SK-N-SH treated with all-trans-retinoic acid at 6 μM for 48 hours (cell line): ENCODE measurements at regions not wholly inside any gene's neighbourhood (a gene's known extent, or its start where the extent isn't known, plus 50 kb on each side); places are given as distances from the start of the nearest gene placed in this dataset.

Experiments used
- ATAC-seq: fragments of 200-7000 bp; cut with Tn5 transposase; 3 replicates; pipeline ENCODE4 v1.9.1; 2020; ENCODE audit warnings: mild to moderate bottlenecking, moderate library complexity
- ARNTL ChIP-seq: fragments of 450-650 bp; formaldehyde crosslinking; IDR thresholded peaks from 2 replicates; pipeline ENCODE4 v1.5.0; 2020; ENCODE audit warnings: low read depth, mild to moderate bottlenecking, moderate library complexity, borderline replicate concordance
- BACH2 ChIP-seq: fragments of 250-450 bp; sonication (Bioruptor Pico); IDR thresholded peaks from 2 replicates; pipeline ENCODE4 v1.9.0; 2021; ENCODE audit warnings: mild to moderate bottlenecking, borderline replicate concordance
- CSDC2 ChIP-seq: fragments of 250-450 bp; sonication (Bioruptor Pico); IDR thresholded peaks from 2 replicates; pipeline ENCODE4 v1.5.0; 2020; ENCODE audit warnings: mild to moderate bottlenecking, moderate library complexity
- ESRRG ChIP-seq: fragments of 250-450 bp; sonication (Bioruptor Pico); IDR thresholded peaks from 2 replicates; pipeline ENCODE4 v1.6.1; 2021; ENCODE audit warnings: mild to moderate bottlenecking
- GLIS3 ChIP-seq: fragments of 250-450 bp; sonication (Bioruptor Pico); IDR thresholded peaks from 2 replicates; pipeline ENCODE4 v1.5.0; 2020; ENCODE audit warnings: mild to moderate bottlenecking, moderate library complexity
- ISL1 ChIP-seq: fragments of 250-450 bp; sonication (Bioruptor Pico); IDR thresholded peaks from 2 replicates; pipeline ENCODE4 v2.1.2; 2022; ENCODE audit warnings: mild to moderate bottlenecking, moderate library complexity
- OSR1 ChIP-seq: fragments of 250-450 bp; sonication (Bioruptor Pico); IDR thresholded peaks from 2 replicates; pipeline ENCODE4 v1.8.0; 2022; ENCODE audit warnings: moderate library complexity, mild to moderate bottlenecking, inconsistent platforms
- PPARA ChIP-seq: fragments of 250-450 bp; sonication (Bioruptor Pico); IDR thresholded peaks from 2 replicates; pipeline ENCODE4 v1.5.0; 2020; ENCODE audit warnings: mild to moderate bottlenecking, borderline replicate concordance
- RARB ChIP-seq: fragments of 250-450 bp; sonication (Bioruptor Pico); IDR thresholded peaks from 2 replicates; pipeline ENCODE4 v1.8.0; 2021; ENCODE audit warnings: mild to moderate bottlenecking, moderate library complexity
- SNAI2 ChIP-seq: fragments of 250-450 bp; sonication (Bioruptor Pico); IDR thresholded peaks from 2 replicates; pipeline ENCODE4 v1.5.0; 2020; ENCODE audit warnings: mild to moderate bottlenecking, moderate library complexity
- TOX ChIP-seq: fragments of 250-450 bp; sonication (Bioruptor Pico); IDR thresholded peaks from 2 replicates; pipeline ENCODE4 v1.8.0; 2021; ENCODE audit warnings: mild to moderate bottlenecking, moderate library complexity, borderline replicate concordance
- ZC3H10 ChIP-seq: fragments of 250-450 bp; sonication (Bioruptor Pico); IDR thresholded peaks from 2 replicates; pipeline ENCODE4 v1.5.1; 2021; ENCODE audit warnings: mild to moderate bottlenecking, moderate library complexity
- ZFP3 ChIP-seq: fragments of 250-450 bp; sonication (Bioruptor Pico); IDR thresholded peaks from 2 replicates; pipeline ENCODE4 v1.5.0; 2020; ENCODE audit warnings: mild to moderate bottlenecking, moderate library complexity
- ZNF565 ChIP-seq: fragments of 450-650 bp; formaldehyde crosslinking; conservative IDR thresholded peaks from 2 replicates; pipeline ENCODE4 v1.5.0; 2020; ENCODE audit warnings: low read depth, mild to moderate bottlenecking, moderate library complexity
- ZNF70 ChIP-seq: fragments of 450-650 bp; formaldehyde crosslinking; IDR thresholded peaks from 2 replicates; pipeline ENCODE4 v1.5.0; 2020; ENCODE audit warnings: mild to moderate bottlenecking, moderate library complexity
- ZNF8 ChIP-seq: fragments of 450-650 bp; formaldehyde crosslinking; IDR thresholded peaks from 2 replicates; pipeline ENCODE4 v1.5.0; 2020; ENCODE audit warnings: mild to moderate bottlenecking, moderate library complexity
- TF ChIP-seq, protein P1 (sequence below): fragments of 250-450 bp; sonication (Bioruptor Pico); IDR thresholded peaks from 2 replicates; pipeline ENCODE4 v1.8.0; 2020; ENCODE audit warnings: mild to moderate bottlenecking, moderate library complexity, borderline replicate concordance
- TF ChIP-seq, protein P2 (sequence below): fragments of 250-450 bp; sonication (Bioruptor Pico); IDR thresholded peaks from 2 replicates; pipeline ENCODE4 v1.5.1; 2021; ENCODE audit warnings: mild to moderate bottlenecking, moderate library complexity
- TF ChIP-seq, protein P3 (sequence below): fragments of 250-450 bp; sonication (Bioruptor Pico); IDR thresholded peaks from 2 replicates; pipeline ENCODE4 v1.8.0; 2021; ENCODE audit warnings: low read depth, mild to moderate bottlenecking, moderate library complexity, borderline replicate concordance
- TF ChIP-seq, protein P4 (sequence below): fragments of 250-450 bp; sonication (Bioruptor Pico); IDR thresholded peaks from 2 replicates; pipeline ENCODE4 v1.5.0; 2020; ENCODE audit warnings: mild to moderate bottlenecking, moderate library complexity
- TF ChIP-seq, protein P5 (sequence below): fragments of 250-450 bp; sonication (Bioruptor Pico); IDR thresholded peaks from 2 replicates; pipeline ENCODE4 v1.5.1; 2020; ENCODE audit warnings: low read depth, mild to moderate bottlenecking, moderate library complexity

DNA sequence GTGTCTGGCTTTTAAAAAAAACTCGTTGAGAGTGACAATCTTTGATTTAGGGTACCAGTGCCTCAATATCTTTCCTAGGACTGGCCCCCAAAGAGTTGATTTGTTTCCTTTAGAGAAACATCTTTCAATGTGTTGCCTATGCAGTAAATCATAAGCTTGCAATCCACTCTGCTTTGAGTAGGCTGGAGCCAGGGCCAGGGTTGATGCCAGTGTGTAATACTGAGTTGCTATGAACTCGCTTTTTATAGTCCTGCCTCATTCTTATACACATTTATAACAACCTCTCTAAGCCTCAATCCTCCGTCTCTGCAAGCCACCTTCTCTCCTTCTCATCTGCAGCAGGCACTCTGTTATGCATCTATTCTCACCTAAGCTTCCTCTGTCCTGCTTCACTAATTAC, 674.9 kb upstream of the POM121L12 start:
- no peak for TF ChIP-seq PPARA (CRISPR knock-in tag)
- TF ChIP-seq ZNF8 (CRISPR knock-in tag), result no peak
- TF ChIP-seq, protein P1, sequence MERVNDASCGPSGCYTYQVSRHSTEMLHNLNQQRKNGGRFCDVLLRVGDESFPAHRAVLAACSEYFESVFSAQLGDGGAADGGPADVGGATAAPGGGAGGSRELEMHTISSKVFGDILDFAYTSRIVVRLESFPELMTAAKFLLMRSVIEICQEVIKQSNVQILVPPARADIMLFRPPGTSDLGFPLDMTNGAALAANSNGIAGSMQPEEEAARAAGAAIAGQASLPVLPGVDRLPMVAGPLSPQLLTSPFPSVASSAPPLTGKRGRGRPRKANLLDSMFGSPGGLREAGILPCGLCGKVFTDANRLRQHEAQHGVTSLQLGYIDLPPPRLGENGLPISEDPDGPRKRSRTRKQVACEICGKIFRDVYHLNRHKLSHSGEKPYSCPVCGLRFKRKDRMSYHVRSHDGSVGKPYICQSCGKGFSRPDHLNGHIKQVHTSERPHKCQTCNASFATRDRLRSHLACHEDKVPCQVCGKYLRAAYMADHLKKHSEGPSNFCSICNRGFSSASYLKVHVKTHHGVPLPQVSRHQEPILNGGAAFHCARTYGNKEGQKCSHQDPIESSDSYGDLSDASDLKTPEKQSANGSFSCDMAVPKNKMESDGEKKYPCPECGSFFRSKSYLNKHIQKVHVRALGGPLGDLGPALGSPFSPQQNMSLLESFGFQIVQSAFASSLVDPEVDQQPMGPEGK (CRISPR knock-in tag), result no peak
- no peak for TF ChIP-seq CSDC2 (CRISPR knock-in tag)
- TF ChIP-seq, protein P2, sequence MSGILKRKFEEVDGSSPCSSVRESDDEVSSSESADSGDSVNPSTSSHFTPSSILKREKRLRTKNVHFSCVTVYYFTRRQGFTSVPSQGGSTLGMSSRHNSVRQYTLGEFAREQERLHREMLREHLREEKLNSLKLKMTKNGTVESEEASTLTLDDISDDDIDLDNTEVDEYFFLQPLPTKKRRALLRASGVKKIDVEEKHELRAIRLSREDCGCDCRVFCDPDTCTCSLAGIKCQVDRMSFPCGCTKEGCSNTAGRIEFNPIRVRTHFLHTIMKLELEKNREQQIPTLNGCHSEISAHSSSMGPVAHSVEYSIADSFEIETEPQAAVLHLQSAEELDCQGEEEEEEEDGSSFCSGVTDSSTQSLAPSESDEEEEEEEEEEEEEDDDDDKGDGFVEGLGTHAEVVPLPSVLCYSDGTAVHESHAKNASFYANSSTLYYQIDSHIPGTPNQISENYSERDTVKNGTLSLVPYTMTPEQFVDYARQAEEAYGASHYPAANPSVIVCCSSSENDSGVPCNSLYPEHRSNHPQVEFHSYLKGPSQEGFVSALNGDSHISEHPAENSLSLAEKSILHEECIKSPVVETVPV (CRISPR knock-in tag), result no peak
- TF ChIP-seq, protein P3, sequence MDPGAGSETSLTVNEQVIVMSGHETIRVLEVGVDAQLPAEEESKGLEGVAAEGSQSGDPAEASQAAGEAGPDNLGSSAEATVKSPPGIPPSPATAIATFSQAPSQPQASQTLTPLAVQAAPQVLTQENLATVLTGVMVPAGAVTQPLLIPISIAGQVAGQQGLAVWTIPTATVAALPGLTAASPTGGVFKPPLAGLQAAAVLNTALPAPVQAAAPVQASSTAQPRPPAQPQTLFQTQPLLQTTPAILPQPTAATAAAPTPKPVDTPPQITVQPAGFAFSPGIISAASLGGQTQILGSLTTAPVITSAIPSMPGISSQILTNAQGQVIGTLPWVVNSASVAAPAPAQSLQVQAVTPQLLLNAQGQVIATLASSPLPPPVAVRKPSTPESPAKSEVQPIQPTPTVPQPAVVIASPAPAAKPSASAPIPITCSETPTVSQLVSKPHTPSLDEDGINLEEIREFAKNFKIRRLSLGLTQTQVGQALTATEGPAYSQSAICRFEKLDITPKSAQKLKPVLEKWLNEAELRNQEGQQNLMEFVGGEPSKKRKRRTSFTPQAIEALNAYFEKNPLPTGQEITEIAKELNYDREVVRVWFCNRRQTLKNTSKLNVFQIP (CRISPR knock-in tag), result no peak
- TF ChIP-seq ZFP3 (CRISPR knock-in tag), result no peak
- no peak for TF ChIP-seq ESRRG (CRISPR knock-in tag)
- TF ChIP-seq, protein P4, sequence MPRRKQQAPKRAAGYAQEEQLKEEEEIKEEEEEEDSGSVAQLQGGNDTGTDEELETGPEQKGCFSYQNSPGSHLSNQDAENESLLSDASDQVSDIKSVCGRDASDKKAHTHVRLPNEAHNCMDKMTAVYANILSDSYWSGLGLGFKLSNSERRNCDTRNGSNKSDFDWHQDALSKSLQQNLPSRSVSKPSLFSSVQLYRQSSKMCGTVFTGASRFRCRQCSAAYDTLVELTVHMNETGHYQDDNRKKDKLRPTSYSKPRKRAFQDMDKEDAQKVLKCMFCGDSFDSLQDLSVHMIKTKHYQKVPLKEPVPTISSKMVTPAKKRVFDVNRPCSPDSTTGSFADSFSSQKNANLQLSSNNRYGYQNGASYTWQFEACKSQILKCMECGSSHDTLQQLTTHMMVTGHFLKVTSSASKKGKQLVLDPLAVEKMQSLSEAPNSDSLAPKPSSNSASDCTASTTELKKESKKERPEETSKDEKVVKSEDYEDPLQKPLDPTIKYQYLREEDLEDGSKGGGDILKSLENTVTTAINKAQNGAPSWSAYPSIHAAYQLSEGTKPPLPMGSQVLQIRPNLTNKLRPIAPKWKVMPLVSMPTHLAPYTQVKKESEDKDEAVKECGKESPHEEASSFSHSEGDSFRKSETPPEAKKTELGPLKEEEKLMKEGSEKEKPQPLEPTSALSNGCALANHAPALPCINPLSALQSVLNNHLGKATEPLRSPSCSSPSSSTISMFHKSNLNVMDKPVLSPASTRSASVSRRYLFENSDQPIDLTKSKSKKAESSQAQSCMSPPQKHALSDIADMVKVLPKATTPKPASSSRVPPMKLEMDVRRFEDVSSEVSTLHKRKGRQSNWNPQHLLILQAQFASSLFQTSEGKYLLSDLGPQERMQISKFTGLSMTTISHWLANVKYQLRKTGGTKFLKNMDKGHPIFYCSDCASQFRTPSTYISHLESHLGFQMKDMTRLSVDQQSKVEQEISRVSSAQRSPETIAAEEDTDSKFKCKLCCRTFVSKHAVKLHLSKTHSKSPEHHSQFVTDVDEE (CRISPR knock-in tag), result no peak
- TF ChIP-seq OSR1 (CRISPR knock-in tag), result no peak
- TF ChIP-seq GLIS3 (CRISPR knock-in tag), result no peak
- TF ChIP-seq, protein P5, sequence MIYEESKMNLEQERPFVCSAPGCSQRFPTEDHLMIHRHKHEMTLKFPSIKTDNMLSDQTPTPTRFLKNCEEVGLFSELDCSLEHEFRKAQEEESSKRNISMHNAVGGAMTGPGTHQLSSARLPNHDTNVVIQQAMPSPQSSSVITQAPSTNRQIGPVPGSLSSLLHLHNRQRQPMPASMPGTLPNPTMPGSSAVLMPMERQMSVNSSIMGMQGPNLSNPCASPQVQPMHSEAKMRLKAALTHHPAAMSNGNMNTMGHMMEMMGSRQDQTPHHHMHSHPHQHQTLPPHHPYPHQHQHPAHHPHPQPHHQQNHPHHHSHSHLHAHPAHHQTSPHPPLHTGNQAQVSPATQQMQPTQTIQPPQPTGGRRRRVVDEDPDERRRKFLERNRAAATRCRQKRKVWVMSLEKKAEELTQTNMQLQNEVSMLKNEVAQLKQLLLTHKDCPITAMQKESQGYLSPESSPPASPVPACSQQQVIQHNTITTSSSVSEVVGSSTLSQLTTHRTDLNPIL (CRISPR knock-in tag), result no peak
- no peak for TF ChIP-seq SNAI2 (CRISPR knock-in tag)
- TF ChIP-seq BACH2 (CRISPR knock-in tag), result no peak
- no peak for TF ChIP-seq ARNTL
- no peak for TF ChIP-seq RARB (CRISPR knock-in tag)
- TF ChIP-seq, all 23 proteins: peak for 0
- ATAC-seq, result no peak

DNA sequence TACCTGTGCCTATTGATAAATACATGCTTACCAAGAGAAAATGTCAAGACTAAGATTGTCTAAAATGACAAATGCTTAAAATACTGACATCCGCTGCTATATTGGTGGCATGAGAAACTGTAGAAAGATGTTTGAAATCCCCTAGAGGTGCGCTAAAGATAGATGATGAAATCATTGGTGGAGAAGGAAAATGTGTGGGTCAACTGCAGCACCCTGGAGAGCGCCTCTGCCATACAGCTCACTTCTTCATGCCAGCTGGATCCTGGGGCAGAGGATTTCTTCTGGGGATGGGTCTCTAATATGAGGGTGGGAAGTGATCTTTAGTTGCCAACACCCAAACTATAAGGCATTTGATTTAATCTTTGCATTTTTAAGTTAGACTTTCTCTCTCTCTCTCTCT, 680.4 kb upstream of the POM121L12 start:
- no peak for ATAC-seq
- TF ChIP-seq GLIS3 (CRISPR knock-in tag), result no peak

DNA sequence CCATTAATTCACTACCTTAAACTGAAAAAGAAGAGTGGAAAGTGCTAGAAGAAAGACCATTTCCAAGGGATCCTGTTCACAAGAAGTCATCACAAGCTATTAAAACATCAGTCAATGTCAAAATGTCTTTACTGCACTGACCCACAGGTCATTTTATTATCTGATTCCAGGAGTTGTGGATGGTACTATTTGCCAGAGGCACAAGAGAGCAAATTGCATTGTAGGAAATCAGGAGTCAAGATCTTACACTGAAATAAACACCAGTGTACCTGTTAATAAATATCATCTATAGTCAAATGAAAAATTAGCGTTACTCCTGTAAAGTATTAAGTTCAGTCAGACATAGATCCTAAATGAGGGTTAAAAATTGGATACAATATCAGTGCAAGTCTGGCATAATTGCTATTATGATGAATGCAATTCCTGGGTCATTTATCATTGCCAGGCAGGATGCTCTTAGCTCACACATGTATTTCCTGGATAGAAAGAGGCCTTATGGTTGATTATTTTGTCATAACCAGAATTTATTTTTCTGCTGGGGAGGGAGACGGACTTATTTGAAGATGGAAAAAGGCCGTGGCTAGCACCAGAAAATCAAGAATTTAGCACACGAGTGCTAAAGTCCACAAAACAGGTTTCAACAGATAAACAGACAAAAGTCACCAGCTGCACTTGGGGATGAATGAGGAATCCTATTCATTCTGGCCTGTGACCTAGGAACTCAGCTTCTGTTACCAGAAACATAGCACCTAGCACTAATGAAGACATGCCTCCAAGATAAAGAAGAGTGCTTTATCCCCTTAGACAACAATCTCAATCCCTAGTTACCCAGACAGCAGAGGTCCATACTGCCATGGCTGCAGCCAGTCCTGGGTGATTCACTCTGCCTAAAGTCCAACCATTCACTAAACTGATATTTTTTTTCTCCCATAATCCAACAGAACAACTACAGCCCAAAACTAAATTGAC, 683.1 kb upstream of the POM121L12 start:
- no peak for TF ChIP-seq ZNF565 (CRISPR knock-in tag)
- no peak for TF ChIP-seq GLIS3 (CRISPR knock-in tag)
- TF ChIP-seq, protein P1 (CRISPR knock-in tag), result no peak
- no peak for TF ChIP-seq ESRRG (CRISPR knock-in tag)
- TF ChIP-seq ZNF8 (CRISPR knock-in tag), result no peak
- no peak for TF ChIP-seq SNAI2 (CRISPR knock-in tag)
- no peak for TF ChIP-seq PPARA (CRISPR knock-in tag)
- no peak for TF ChIP-seq ZC3H10 (CRISPR knock-in tag)
- TF ChIP-seq TOX, result no peak
- TF ChIP-seq, protein P3 (CRISPR knock-in tag), result no peak
- TF ChIP-seq, protein P5 (CRISPR knock-in tag), result no peak
- TF ChIP-seq ARNTL, result no peak
- no peak for TF ChIP-seq ZNF70 (CRISPR knock-in tag)
- no peak for TF ChIP-seq ISL1
- TF ChIP-seq ZFP3 (CRISPR knock-in tag), result no peak
- no peak for TF ChIP-seq CSDC2 (CRISPR knock-in tag)
- ATAC-seq, result no peak
